ENCODE measurements at regions not wholly inside any gene's neighbourhood (a gene's known extent, or its start where the extent isn't known, plus 50 kb on each side); places are given as distances from the start of the nearest gene placed in this dataset.

GRCh38 chr10:53700278-53700677, 927.7 kb upstream of the MBL2 start:
- no peak for TF ChIP-seq CTCF (IDR thresholded peaks at IDR 0.05)
- TF ChIP-seq POLR2A (IDR thresholded peaks at IDR 0.05) = no peak
